ENCODE measurements at regions not wholly inside any gene's neighbourhood (a gene's known extent, or its start where the extent isn't known, plus 50 kb on each side); places are given as distances from the start of the nearest gene placed in this dataset.

GRCh38 chr12:130088504-130088903, 73.8 kb upstream of the FZD10 start:
- TF ChIP-seq, protein P1, sequence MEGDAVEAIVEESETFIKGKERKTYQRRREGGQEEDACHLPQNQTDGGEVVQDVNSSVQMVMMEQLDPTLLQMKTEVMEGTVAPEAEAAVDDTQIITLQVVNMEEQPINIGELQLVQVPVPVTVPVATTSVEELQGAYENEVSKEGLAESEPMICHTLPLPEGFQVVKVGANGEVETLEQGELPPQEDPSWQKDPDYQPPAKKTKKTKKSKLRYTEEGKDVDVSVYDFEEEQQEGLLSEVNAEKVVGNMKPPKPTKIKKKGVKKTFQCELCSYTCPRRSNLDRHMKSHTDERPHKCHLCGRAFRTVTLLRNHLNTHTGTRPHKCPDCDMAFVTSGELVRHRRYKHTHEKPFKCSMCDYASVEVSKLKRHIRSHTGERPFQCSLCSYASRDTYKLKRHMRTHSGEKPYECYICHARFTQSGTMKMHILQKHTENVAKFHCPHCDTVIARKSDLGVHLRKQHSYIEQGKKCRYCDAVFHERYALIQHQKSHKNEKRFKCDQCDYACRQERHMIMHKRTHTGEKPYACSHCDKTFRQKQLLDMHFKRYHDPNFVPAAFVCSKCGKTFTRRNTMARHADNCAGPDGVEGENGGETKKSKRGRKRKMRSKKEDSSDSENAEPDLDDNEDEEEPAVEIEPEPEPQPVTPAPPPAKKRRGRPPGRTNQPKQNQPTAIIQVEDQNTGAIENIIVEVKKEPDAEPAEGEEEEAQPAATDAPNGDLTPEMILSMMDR (IDR thresholded peaks at IDR 0.05; ENCODE audit: unreplicated experiment) = no peak
- Mint-ChIP-seq H3K27ac (no peak overlapping the region), H3K4me3 (ENCODE audit: low read depth) (no peak overlapping the region), H3K4me1 (ENCODE audit: low read depth) (no peaks in the 10 kb centered on the region), H3K9me3 (ENCODE audit: low read depth) (peaks cover 3% of the 10 kb centered on the region), H3K27me3 (peaks cover 76% of the 10 kb centered on the region), H3K36me3 (ENCODE audit: insufficient read depth) (no peaks in the 10 kb centered on the region)
- DNase-seq (ENCODE audit: low spot score, unreplicated experiment) = no peak

DNA sequence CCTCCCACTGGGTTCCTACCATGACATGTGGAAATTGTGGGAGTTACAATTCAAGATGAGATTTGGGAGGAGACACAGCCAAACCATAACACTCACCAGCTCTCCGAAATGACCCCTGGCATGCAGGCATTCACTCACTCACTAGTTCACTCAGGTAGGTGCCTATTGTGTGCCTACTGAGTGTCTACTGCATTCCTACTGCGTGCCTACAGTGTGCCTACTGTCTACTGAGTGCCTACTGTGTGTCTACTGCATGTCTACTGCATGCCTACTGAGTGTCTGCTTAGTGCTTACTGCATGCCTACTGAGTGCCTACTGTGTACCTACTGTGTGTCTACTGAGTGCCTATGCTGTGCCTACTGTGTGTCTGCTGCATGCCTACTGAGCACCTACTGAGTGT, 71.7 kb upstream of the FZD10 start:
- Mint-ChIP-seq H3K4me1 (ENCODE audit: low read depth) (no peaks in the 10 kb centered on the region), H3K36me3 (ENCODE audit: insufficient read depth) (no peaks in the 10 kb centered on the region), H3K4me3 (ENCODE audit: low read depth) (no peak overlapping the region), H3K9me3 (ENCODE audit: low read depth) (peaks cover 3% of the 10 kb centered on the region), H3K27me3 (peaks cover 68% of the 10 kb centered on the region), H3K27ac (no peak overlapping the region)
- TF ChIP-seq, protein P1 (IDR thresholded peaks at IDR 0.05; ENCODE audit: unreplicated experiment) = no peak
- no peak for DNase-seq (ENCODE audit: low spot score, unreplicated experiment)

DNA sequence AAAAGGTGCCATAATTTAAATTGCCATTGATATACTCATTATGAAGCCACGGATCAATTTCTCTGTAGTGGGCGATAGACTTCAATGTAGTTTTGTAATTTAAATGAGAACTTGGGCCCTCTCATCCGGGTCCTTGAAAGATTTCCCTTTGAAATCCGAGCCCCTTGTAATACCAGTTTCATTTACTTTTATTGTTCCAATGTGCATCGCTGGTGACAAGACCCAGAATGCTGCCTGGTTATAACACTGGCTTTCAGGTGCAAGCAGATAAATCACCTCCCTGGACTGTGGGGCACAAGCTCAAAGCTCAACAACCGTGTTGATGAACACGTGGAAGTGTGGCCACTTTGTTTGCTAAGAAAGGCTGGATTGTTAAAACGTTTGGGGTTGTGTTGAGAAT, 68.9 kb upstream of the FZD10 start:
- TF ChIP-seq, protein P1 (IDR thresholded peaks at IDR 0.05; ENCODE audit: unreplicated experiment) = no peak
- no peak overlapping the region for H3K4me3 Mint-ChIP-seq (ENCODE audit: low read depth)
- H3K4me1 Mint-ChIP-seq (ENCODE audit: low read depth) = no peaks in the 10 kb centered on the region
- peaks cover 57% of the 10 kb centered on the region for H3K27me3 Mint-ChIP-seq
- H3K27ac Mint-ChIP-seq = no peak overlapping the region
- no peak for DNase-seq (ENCODE audit: low spot score, unreplicated experiment)
- H3K9me3 Mint-ChIP-seq (ENCODE audit: low read depth) = peaks cover 3% of the 10 kb centered on the region
- no peaks in the 10 kb centered on the region for H3K36me3 Mint-ChIP-seq (ENCODE audit: insufficient read depth)

DNA sequence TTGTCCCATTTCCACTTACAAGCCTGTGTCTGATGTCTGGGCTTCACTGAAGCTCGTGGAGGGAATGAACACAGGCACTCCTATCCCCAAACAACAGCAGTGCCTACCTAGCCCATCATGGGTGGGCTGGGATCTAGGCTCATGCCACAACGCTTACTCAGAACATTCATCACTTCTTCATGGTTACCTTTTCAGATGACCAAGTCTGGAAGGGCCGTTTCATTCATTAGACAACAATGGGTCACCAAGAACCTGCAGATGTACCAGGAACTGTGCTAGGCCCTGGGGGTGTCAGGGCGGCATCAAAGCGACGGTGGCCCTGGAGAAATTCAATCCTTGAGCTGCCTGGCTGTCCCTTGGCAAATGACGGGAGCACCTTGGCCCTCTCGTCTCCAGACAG, 64.9 kb upstream of the FZD10 start:
- peaks cover 5% of the 10 kb centered on the region for H3K9me3 Mint-ChIP-seq (ENCODE audit: low read depth)
- H3K27me3 Mint-ChIP-seq = peaks cover 53% of the 10 kb centered on the region
- no peaks in the 10 kb centered on the region for H3K4me1 Mint-ChIP-seq (ENCODE audit: low read depth)

DNA sequence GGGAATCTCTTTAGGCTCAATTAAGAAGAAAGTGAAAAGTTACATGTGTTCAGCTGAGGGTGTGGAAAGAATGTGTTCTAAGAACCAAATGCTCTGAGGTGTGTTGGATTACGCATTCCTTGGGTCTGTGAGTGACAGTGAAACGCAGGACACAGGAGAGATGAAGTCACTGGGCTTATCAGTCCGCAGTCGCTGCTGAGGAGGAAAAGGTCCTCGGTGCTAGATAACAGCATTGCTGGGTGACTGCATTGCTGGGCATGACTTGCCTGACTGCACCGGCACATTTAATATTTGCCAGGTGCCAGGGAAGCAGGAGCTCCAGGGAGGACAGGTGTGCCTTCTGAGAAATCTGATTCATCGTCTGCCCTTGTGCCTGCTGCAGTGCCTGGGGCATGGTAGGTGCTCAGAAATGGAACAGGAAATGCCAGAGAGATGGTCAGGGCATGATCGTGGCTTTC, 64.4 kb upstream of the FZD10 start:
- Mint-ChIP-seq H3K9me3 (ENCODE audit: low read depth) (peaks cover 5% of the 10 kb centered on the region), H3K27me3 (peaks cover 51% of the 10 kb centered on the region), H3K36me3 (ENCODE audit: insufficient read depth) (no peaks in the 10 kb centered on the region)

More for the DNA sequence above, 64.9 kb upstream of the FZD10 start:
- H3K4me3 Mint-ChIP-seq (ENCODE audit: low read depth) = no peak overlapping the region
- no peaks in the 10 kb centered on the region for H3K36me3 Mint-ChIP-seq (ENCODE audit: insufficient read depth)
- no peak for DNase-seq (ENCODE audit: low spot score, unreplicated experiment)
- H3K27ac Mint-ChIP-seq = no peak overlapping the region
- TF ChIP-seq, protein P1 (IDR thresholded peaks at IDR 0.05; ENCODE audit: unreplicated experiment) = no peak

More for the DNA sequence above, 64.4 kb upstream of the FZD10 start:
- DNase-seq (ENCODE audit: low spot score, unreplicated experiment) = no peak
- Mint-ChIP-seq H3K4me1 (ENCODE audit: low read depth) (no peaks in the 10 kb centered on the region), H3K4me3 (ENCODE audit: low read depth) (no peak overlapping the region), H3K27ac (no peak overlapping the region)
- TF ChIP-seq, protein P1 (IDR thresholded peaks at IDR 0.05; ENCODE audit: unreplicated experiment) = no peak

Data from progenitor cell of endocrine pancreas (in vitro differentiated cells).